ENCODE measurements at regions not wholly inside any gene's neighbourhood (a gene's known extent, or its start where the extent isn't known, plus 50 kb on each side); places are given as distances from the start of the nearest gene placed in this dataset.

- DNase-seq (ENCODE audit: low read depth, low spot score), result no peak
Observed at GRCh38 chr7:42761486-42761885, 150.4 kb downstream of the C7orf25 start.

GRCh38 chr7:42758124-42758523 is 153.7 kb downstream of the C7orf25 start:
- H3K27ac ChIP-seq, result no peak overlapping the region
- DNase-seq (ENCODE audit: low read depth, low spot score), result no peak

More at GRCh38 chr7:42761486-42761885, 150.4 kb downstream of the C7orf25 start:
- H3K27ac ChIP-seq, result no peak overlapping the region

GRCh38 chr7:42756841-42757240 is 155.0 kb downstream of the C7orf25 start:
- H3K27ac ChIP-seq, result no peak overlapping the region
- no peak for DNase-seq (ENCODE audit: low read depth, low spot score)

GRCh38 chr7:42753811-42754363 is 158.0 kb downstream of the C7orf25 start:
- H3K27ac ChIP-seq, result no peak overlapping the region
- no peak for DNase-seq (ENCODE audit: low read depth, low spot score)

GRCh38 chr7:42753367-42753766 is 158.5 kb downstream of the C7orf25 start:
- H3K27ac ChIP-seq, result no peak overlapping the region
- DNase-seq (ENCODE audit: low read depth, low spot score), result no peak

GRCh38 chr7:42750172-42750571 is 161.7 kb downstream of the C7orf25 start:
- no peak overlapping the region for H3K27ac ChIP-seq
- DNase-seq (ENCODE audit: low read depth, low spot score), result no peak

- no peak for DNase-seq (ENCODE audit: low read depth, low spot score)
- no peak overlapping the region for H3K27ac ChIP-seq
Observed at GRCh38 chr7:42747044-42747443, 164.8 kb downstream of the C7orf25 start.

GRCh38 chr7:42746214-42746613 is 165.7 kb downstream of the C7orf25 start:
- no peak overlapping the region for H3K27ac ChIP-seq
- peak; percentile 33 for DNase-seq (ENCODE audit: low read depth, low spot score)

GRCh38 chr7:42745357-42746059 is 166.4 kb downstream of the C7orf25 start:
- no peak for DNase-seq (ENCODE audit: low read depth, low spot score)
- no peak overlapping the region for H3K27ac ChIP-seq

- DNase-seq (ENCODE audit: low read depth, low spot score), result no peak
Observed at GRCh38 chr7:42744746-42745145, 167.1 kb downstream of the C7orf25 start.

GRCh38 chr7:42743077-42743858 is 168.6 kb downstream of the C7orf25 start:
- DNase-seq (ENCODE audit: low read depth, low spot score), result no peak
- no peak overlapping the region for H3K27ac ChIP-seq

More at GRCh38 chr7:42744746-42745145, 167.1 kb downstream of the C7orf25 start:
- no peak overlapping the region for H3K27ac ChIP-seq

GRCh38 chr7:42742318-42742717 is 169.6 kb downstream of the C7orf25 start:
- DNase-seq (ENCODE audit: low read depth, low spot score), result no peak
- H3K27ac ChIP-seq, result no peak overlapping the region

GRCh38 chr7:42740408-42740807 is 171.5 kb downstream of the C7orf25 start:
- no peak overlapping the region for H3K27ac ChIP-seq
- no peak for DNase-seq (ENCODE audit: low read depth, low spot score)

- DNase-seq (ENCODE audit: low read depth, low spot score), result no peak
- H3K27ac ChIP-seq, result no peak overlapping the region
Observed at GRCh38 chr7:42739638-42740037, 172.2 kb downstream of the C7orf25 start.

GRCh38 chr7:42736931-42737330 is 174.9 kb downstream of the C7orf25 start:
- H3K27ac ChIP-seq, result no peak overlapping the region
- DNase-seq (ENCODE audit: low read depth, low spot score), result no peak

GRCh38 chr7:42735081-42735480 is 176.8 kb downstream of the C7orf25 start:
- no peak for DNase-seq (ENCODE audit: low read depth, low spot score)
- no peak overlapping the region for H3K27ac ChIP-seq

GRCh38 chr7:42734568-42734967 is 177.3 kb downstream of the C7orf25 start:
- no peak for DNase-seq (ENCODE audit: low read depth, low spot score)
- no peak overlapping the region for H3K27ac ChIP-seq

- no peak for DNase-seq (ENCODE audit: low read depth, low spot score)
- no peak overlapping the region for H3K27ac ChIP-seq
Observed at GRCh38 chr7:42733040-42733439, 178.8 kb downstream of the C7orf25 start.

GRCh38 chr7:42730586-42730985 is 181.3 kb downstream of the C7orf25 start:
- H3K27ac ChIP-seq, result no peak overlapping the region
- DNase-seq (ENCODE audit: low read depth, low spot score), result no peak

GRCh38 chr7:42729053-42729765 is 182.7 kb downstream of the C7orf25 start:
- H3K27ac ChIP-seq, result no peak overlapping the region
- no peak for DNase-seq (ENCODE audit: low read depth, low spot score)

- DNase-seq (ENCODE audit: low read depth, low spot score), result no peak
- no peak overlapping the region for H3K27ac ChIP-seq
Observed at GRCh38 chr7:42727451-42727850, 184.4 kb downstream of the C7orf25 start.
